ENCODE measurements at regions not wholly inside any gene's neighbourhood (a gene's known extent, or its start where the extent isn't known, plus 50 kb on each side); places are given as distances from the start of the nearest gene placed in this dataset.

DNA sequence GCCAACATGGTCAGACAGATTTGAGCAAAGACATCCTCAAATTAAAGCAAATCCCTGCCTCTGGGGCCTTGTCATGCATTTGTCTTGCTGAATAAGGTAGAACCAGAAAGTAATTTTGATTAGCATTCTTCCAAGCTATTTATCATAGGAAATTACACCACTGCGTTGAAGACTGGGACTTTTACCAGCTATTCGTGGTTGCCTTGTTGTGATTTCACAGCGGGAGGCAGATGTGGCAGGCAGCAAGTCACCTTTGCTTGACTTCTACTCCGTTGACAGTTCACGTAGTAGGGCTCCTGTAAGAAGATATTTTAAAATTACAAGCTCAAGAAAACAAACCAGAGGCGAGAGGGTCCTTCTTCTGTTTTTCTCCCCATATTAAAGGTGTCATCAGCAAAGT lies 80.6 kb downstream of the EN1 start:
- H3K4me1 ChIP-seq (ENCODE audit: low read length): no peaks in the 10 kb centered on the region
- H3K27me3 ChIP-seq (ENCODE audit: low read length): no peaks in the 10 kb centered on the region; the same call in 1 of the 2 replicates
- no peak overlapping the region for H3K4me3 ChIP-seq (ENCODE audit: low read length)
- DNase-seq: no peak
- H4K20me1 ChIP-seq (ENCODE audit: insufficient read depth, low read depth, low read length): no peaks in the 10 kb centered on the region
- H3K36me3 ChIP-seq (ENCODE audit: insufficient read depth, low read length): no peaks in the 10 kb centered on the region
- no peak overlapping the region for H3K4me2 ChIP-seq (ENCODE audit: low read depth, low read length, poor library complexity, severe bottlenecking)
- no peak overlapping the region for H2AFZ ChIP-seq (ENCODE audit: low read length)
- H3K9ac ChIP-seq (ENCODE audit: low read length): no peak overlapping the region
- H3K9me3 ChIP-seq (ENCODE audit: low read length): no peaks in the 10 kb centered on the region
- no peaks in the 10 kb centered on the region for H3K79me2 ChIP-seq (ENCODE audit: low read length)
- no peak overlapping the region for H3K27ac ChIP-seq (ENCODE audit: low read length)
- H3K9me2 ChIP-seq (replicated peaks; ENCODE audit: insufficient read depth, low read length): no peaks in the 10 kb centered on the region

DNA sequence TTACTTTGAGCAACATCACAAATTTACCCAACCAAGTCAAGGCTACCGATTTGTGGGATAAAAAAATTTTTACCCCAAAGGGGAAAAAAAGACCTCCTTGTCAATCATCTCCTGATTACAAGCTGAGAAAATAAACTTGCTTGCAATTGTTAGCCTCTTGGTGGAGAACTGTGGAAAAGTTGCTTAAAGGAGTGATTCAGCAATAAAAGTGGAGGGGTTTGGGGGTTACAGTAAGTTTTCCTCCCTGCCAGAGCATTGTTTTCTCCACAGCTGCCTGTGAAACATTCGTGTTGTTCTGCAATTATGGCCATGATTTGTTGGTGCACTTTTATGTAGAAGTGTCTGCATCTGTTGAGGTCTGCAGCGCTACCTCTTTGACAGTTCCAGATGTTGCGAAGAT lies 82.6 kb downstream of the EN1 start:
- Histone ChIP-seq H3K4me2 (ENCODE audit: low read depth, low read length, poor library complexity, severe bottlenecking) (no peak overlapping the region), H3K9me2 (replicated peaks; ENCODE audit: insufficient read depth, low read length) (no peaks in the 10 kb centered on the region), H3K9me3 (ENCODE audit: low read length) (no peaks in the 10 kb centered on the region), H3K27ac (ENCODE audit: low read length) (no peak overlapping the region), H3K4me1 (ENCODE audit: low read length) (no peaks in the 10 kb centered on the region), H3K9ac (ENCODE audit: low read length) (no peak overlapping the region), H3K79me2 (ENCODE audit: low read length) (no peaks in the 10 kb centered on the region), H3K27me3 (ENCODE audit: low read length) (no peaks in the 10 kb centered on the region; the same call in 1 of the 2 replicates), H3K4me3 (ENCODE audit: low read length) (no peak overlapping the region), H2AFZ (ENCODE audit: low read length) (no peak overlapping the region), H4K20me1 (ENCODE audit: insufficient read depth, low read depth, low read length) (no peaks in the 10 kb centered on the region), H3K36me3 (ENCODE audit: insufficient read depth, low read length) (no peaks in the 10 kb centered on the region)
- DNase-seq: no peak

DNA sequence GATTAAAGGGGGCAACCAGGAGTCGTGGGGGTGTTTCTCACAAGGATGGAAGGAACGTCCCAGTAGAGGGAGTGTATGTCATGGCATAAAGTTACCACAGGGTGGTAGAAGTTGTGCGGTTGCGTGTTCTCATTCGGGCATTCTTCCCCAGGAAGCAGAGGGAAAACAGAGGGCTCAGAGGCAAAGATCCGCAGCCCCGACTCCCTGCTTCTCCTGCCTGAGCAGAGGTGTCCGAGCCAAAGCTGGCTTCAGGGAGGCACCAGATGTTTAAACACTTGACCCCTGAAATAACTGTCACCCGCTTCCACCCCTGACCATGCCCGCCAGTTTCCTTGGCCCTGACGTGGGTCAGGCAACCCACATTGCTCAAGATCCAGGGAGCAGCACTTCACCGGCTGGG lies 83.7 kb downstream of the EN1 start:
- Histone ChIP-seq H3K9me3 (ENCODE audit: low read length) (no peaks in the 10 kb centered on the region), H3K36me3 (ENCODE audit: insufficient read depth, low read length) (no peaks in the 10 kb centered on the region), H3K4me3 (ENCODE audit: low read length) (no peak overlapping the region), H3K9me2 (replicated peaks; ENCODE audit: insufficient read depth, low read length) (no peaks in the 10 kb centered on the region), H3K27me3 (ENCODE audit: low read length) (no peaks in the 10 kb centered on the region; the same call in 1 of the 2 replicates), H3K79me2 (ENCODE audit: low read length) (no peaks in the 10 kb centered on the region), H2AFZ (ENCODE audit: low read length) (no peak overlapping the region), H4K20me1 (ENCODE audit: insufficient read depth, low read depth, low read length) (no peaks in the 10 kb centered on the region), H3K27ac (ENCODE audit: low read length) (no peak overlapping the region), H3K4me1 (ENCODE audit: low read length) (no peaks in the 10 kb centered on the region), H3K9ac (ENCODE audit: low read length) (no peak overlapping the region), H3K4me2 (ENCODE audit: low read depth, low read length, poor library complexity, severe bottlenecking) (no peak overlapping the region)
- no peak for DNase-seq

DNA sequence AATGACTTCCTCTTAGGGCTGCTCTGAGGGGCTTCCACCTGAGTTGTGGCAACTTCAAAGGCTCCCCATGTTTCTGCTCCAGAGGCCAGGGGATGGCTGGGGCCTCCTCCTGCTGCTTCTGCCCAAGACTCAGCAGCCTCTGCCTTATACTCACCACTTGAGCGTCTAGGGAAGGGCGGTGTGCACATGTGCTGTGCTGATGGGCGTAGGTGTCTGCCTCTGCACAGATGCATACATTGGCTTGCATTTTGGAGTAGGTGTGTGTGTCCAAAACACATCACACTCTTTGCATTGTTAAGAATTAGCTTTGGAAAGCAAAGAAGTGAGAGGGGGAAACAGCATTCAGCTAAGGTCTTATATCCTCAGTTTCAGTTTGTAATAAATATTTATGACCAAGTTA lies 85.2 kb downstream of the EN1 start:
- no peak overlapping the region for H2AFZ ChIP-seq (ENCODE audit: low read length)
- no peak overlapping the region for H3K9ac ChIP-seq (ENCODE audit: low read length)
- no peaks in the 10 kb centered on the region for H3K79me2 ChIP-seq (ENCODE audit: low read length)
- H3K9me2 ChIP-seq (replicated peaks; ENCODE audit: insufficient read depth, low read length): no peaks in the 10 kb centered on the region
- no peaks in the 10 kb centered on the region for H3K9me3 ChIP-seq (ENCODE audit: low read length)
- no peaks in the 10 kb centered on the region for H4K20me1 ChIP-seq (ENCODE audit: insufficient read depth, low read depth, low read length)
- no peaks in the 10 kb centered on the region; the same call in 1 of the 2 replicates for H3K27me3 ChIP-seq (ENCODE audit: low read length)
- no peaks in the 10 kb centered on the region for H3K4me1 ChIP-seq (ENCODE audit: low read length)
- H3K4me3 ChIP-seq (ENCODE audit: low read length): no peak overlapping the region
- no peak overlapping the region for H3K4me2 ChIP-seq (ENCODE audit: low read depth, low read length, poor library complexity, severe bottlenecking)
- DNase-seq: no peak
- H3K27ac ChIP-seq (ENCODE audit: low read length): no peak overlapping the region
- no peaks in the 10 kb centered on the region for H3K36me3 ChIP-seq (ENCODE audit: insufficient read depth, low read length)

DNA sequence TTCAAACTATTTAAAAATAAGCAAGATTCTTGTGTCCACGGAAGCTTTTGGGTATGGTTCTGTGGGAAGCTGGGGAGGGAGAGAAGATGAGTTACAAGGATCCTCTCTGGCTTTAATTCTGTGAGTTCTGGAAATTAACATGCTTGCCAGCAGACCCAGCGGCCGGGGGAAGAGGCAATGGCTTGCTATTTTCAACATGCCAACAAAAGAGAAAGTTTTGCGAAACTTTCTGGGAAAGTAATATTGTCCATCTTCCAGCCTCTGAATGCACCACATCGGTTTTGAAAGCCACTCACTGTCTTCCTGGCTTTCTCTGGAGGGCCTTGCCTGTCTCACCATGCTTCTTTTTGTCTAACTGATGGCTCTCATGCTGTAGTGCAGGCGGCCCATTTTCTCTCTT lies 85.7 kb downstream of the EN1 start:
- no peaks in the 10 kb centered on the region; the same call in 1 of the 2 replicates for H3K27me3 ChIP-seq (ENCODE audit: low read length)
- H3K4me2 ChIP-seq (ENCODE audit: low read depth, low read length, poor library complexity, severe bottlenecking): no peak overlapping the region
- H2AFZ ChIP-seq (ENCODE audit: low read length): no peak overlapping the region
- no peaks in the 10 kb centered on the region for H4K20me1 ChIP-seq (ENCODE audit: insufficient read depth, low read depth, low read length)
- H3K27ac ChIP-seq (ENCODE audit: low read length): no peak overlapping the region
- H3K4me1 ChIP-seq (ENCODE audit: low read length): no peaks in the 10 kb centered on the region
- H3K9me2 ChIP-seq (replicated peaks; ENCODE audit: insufficient read depth, low read length): no peaks in the 10 kb centered on the region
- H3K9ac ChIP-seq (ENCODE audit: low read length): no peak overlapping the region
- no peaks in the 10 kb centered on the region for H3K9me3 ChIP-seq (ENCODE audit: low read length)
- no peaks in the 10 kb centered on the region for H3K36me3 ChIP-seq (ENCODE audit: insufficient read depth, low read length)
- no peak for DNase-seq
- no peak overlapping the region for H3K4me3 ChIP-seq (ENCODE audit: low read length)
- no peaks in the 10 kb centered on the region for H3K79me2 ChIP-seq (ENCODE audit: low read length)

DNA sequence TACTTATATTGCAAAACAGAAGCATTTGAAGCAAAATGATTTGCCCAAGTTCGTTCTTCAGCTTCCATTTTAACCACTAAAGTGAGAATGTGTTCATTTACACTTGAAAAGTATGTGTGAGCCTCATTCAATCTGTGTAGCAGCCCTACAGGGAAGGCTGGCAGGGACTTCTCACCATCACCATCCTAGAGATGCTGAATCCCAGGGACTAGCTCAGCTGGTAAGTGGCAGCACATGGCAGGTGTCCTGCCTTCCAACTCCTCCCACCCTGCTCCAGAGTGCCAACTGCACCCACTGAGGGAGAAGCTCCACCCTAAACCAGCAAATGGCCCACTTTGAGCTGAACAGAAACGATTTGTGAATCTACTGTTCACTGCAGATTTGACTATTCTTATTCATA lies 91.5 kb downstream of the EN1 start:
- Histone ChIP-seq H3K4me3 (ENCODE audit: low read length) (no peak overlapping the region), H3K4me1 (ENCODE audit: low read length) (no peaks in the 10 kb centered on the region)

DNA sequence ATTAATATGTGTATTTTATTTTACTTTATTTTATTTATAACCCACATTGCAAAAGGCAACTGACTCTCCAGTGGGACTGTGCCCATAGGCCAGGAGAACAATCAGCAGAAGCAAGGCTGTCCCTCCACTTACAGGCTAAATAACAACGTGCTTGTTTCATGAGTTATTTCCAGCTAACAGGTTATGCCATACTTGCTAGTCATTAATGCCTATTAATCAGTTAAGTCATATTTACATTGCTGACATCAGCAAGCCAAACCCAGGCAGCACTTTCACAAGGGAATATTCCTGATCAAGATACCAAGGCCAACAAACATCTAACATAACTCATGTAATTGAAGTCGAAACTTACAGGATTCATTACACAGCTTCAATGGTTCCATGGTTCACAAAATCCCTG lies 92.1 kb downstream of the EN1 start:
- Histone ChIP-seq H2AFZ (ENCODE audit: low read length) (no peak overlapping the region), H3K4me3 (ENCODE audit: low read length) (no peak overlapping the region), H3K4me2 (ENCODE audit: low read depth, low read length, poor library complexity, severe bottlenecking) (no peak overlapping the region), H3K36me3 (ENCODE audit: insufficient read depth, low read length) (no peaks in the 10 kb centered on the region), H3K27me3 (ENCODE audit: low read length) (no peaks in the 10 kb centered on the region), H3K4me1 (ENCODE audit: low read length) (no peaks in the 10 kb centered on the region), H3K9ac (ENCODE audit: low read length) (no peak overlapping the region), H3K27ac (ENCODE audit: low read length) (no peak overlapping the region), H4K20me1 (ENCODE audit: insufficient read depth, low read depth, low read length) (no peaks in the 10 kb centered on the region), H3K9me2 (replicated peaks; ENCODE audit: insufficient read depth, low read length) (no peaks in the 10 kb centered on the region), H3K9me3 (ENCODE audit: low read length) (no peaks in the 10 kb centered on the region), H3K79me2 (ENCODE audit: low read length) (no peaks in the 10 kb centered on the region)
- DNase-seq: no peak

More for the DNA sequence above, 91.5 kb downstream of the EN1 start:
- Histone ChIP-seq H3K27ac (ENCODE audit: low read length) (no peak overlapping the region), H3K4me2 (ENCODE audit: low read depth, low read length, poor library complexity, severe bottlenecking) (no peak overlapping the region), H4K20me1 (ENCODE audit: insufficient read depth, low read depth, low read length) (no peaks in the 10 kb centered on the region), H3K27me3 (ENCODE audit: low read length) (no peaks in the 10 kb centered on the region), H3K9ac (ENCODE audit: low read length) (no peak overlapping the region), H3K79me2 (ENCODE audit: low read length) (no peaks in the 10 kb centered on the region), H3K9me2 (replicated peaks; ENCODE audit: insufficient read depth, low read length) (no peaks in the 10 kb centered on the region), H3K36me3 (ENCODE audit: insufficient read depth, low read length) (no peaks in the 10 kb centered on the region), H2AFZ (ENCODE audit: low read length) (no peak overlapping the region), H3K9me3 (ENCODE audit: low read length) (no peaks in the 10 kb centered on the region)
- DNase-seq: no peak

DNA sequence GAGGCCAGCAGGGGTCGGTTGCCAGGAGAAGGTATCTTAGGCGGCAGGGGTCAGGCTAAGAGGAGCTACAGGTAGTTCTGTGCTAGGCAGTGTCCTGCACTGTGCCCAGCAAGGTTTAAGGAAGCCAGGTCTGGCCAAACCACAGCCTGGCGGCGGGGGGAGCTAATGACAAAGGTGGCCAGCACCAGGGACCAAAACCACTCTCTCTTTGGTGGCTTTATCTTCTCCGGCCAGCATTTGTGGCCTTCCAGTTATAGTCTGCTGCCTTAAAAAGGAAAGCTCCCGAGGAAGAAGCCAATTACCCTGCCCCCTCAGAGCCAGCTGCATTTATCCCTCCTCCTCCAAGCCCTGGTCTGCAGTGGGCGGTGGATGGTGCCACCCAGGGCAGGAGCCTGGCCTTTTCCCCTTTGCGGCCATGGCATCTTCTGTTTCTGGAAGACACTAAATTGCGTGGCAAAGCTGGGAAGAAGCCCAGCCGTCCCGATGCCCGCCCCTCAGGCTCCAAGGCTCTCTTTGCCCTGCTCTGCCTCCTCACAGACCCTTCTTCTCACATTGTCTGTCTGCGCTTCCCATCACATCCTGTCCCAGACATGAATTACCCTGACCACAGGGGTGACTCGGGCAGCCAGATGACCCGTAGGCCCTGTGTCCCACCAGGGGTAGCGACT lies 94.6 kb downstream of the EN1 start:
- no peak overlapping the region for H3K9ac ChIP-seq (ENCODE audit: low read length)
- no peaks in the 10 kb centered on the region for H3K27me3 ChIP-seq (ENCODE audit: low read length)
- H3K79me2 ChIP-seq (ENCODE audit: low read length): no peaks in the 10 kb centered on the region
- H3K4me3 ChIP-seq (ENCODE audit: low read length): no peak overlapping the region
- no peak for DNase-seq
- no peak overlapping the region for H3K27ac ChIP-seq (ENCODE audit: low read length)
- H2AFZ ChIP-seq (ENCODE audit: low read length): no peak overlapping the region
- H4K20me1 ChIP-seq (ENCODE audit: insufficient read depth, low read depth, low read length): no peaks in the 10 kb centered on the region
- no peaks in the 10 kb centered on the region for H3K4me1 ChIP-seq (ENCODE audit: low read length)
- no peaks in the 10 kb centered on the region for H3K9me2 ChIP-seq (replicated peaks; ENCODE audit: insufficient read depth, low read length)
- no peak overlapping the region for H3K4me2 ChIP-seq (ENCODE audit: low read depth, low read length, poor library complexity, severe bottlenecking)
- H3K36me3 ChIP-seq (ENCODE audit: insufficient read depth, low read length): no peaks in the 10 kb centered on the region
- no peaks in the 10 kb centered on the region for H3K9me3 ChIP-seq (ENCODE audit: low read length)

All from Karpas-422 (cell line).